ENCODE measurements at regions not wholly inside any gene's neighbourhood (a gene's known extent, or its start where the extent isn't known, plus 50 kb on each side); places are given as distances from the start of the nearest gene placed in this dataset.

- H3K27me3 ChIP-seq (ENCODE audit: insufficient read depth, low read length), result no peaks in the 10 kb centered on the region
- no peak for TF ChIP-seq EZH2 (IDR thresholded peaks at IDR 0.05)
- TF ChIP-seq JUND (IDR thresholded peaks at IDR 0.05), result no peak
- TF ChIP-seq REST (IDR thresholded peaks at IDR 0.05; ENCODE audit: low read depth), result no peak
- no peak for TF ChIP-seq CEBPB (IDR thresholded peaks at IDR 0.05; ENCODE audit: low read depth)
- no peak for TF ChIP-seq RAD21 (IDR thresholded peaks at IDR 0.05; ENCODE audit: low read depth)
- no peak overlapping the region for H3K9ac ChIP-seq (ENCODE audit: low read length)
- ChIA-PET CTCF (no interaction called here), POLR2A (no interaction called here), RAD21 (ENCODE audit: low non-redundant PET in 1 of 2, low total read pairs in 2 of 2, uncharacterized antibody in 2 of 2, unreplicated experiment in 2 of 2) (no interaction called here)
- no peak overlapping the region for H3K4me2 ChIP-seq (ENCODE audit: low read length)
- H2AFZ ChIP-seq (ENCODE audit: low read depth, low read length, poor library complexity, severe bottlenecking), result no peak overlapping the region
- no peaks in the 10 kb centered on the region for H3K9me2 ChIP-seq (ENCODE audit: insufficient read depth)
- intact Hi-C loops (cut with micrococcal nuclease), result no loop called here
- H4K20me1 ChIP-seq (ENCODE audit: insufficient read depth), result no peaks in the 10 kb centered on the region
- no peaks in the 10 kb centered on the region for H3K36me3 ChIP-seq (ENCODE audit: control insufficient read depth in 1 of 2, insufficient read depth in 2 of 2, low read length in 2 of 2)
- no peak overlapping the region for H3K4me3 ChIP-seq (replicated peaks in 1 of 2; ENCODE audit: low read depth in 1 of 2, low read length in 2 of 2)
- no peaks in the 10 kb centered on the region for H3K79me2 ChIP-seq (ENCODE audit: insufficient read depth, low read length)
- ATAC-seq, result no peak
- BruUV-seq (replicated peaks), result no TSS peak
- H3K9me3 ChIP-seq (ENCODE audit: control insufficient read depth in 1 of 2, insufficient read depth in 1 of 2, low read depth in 1 of 2, low read length in 2 of 2), result peaks cover 6 to 14% of the 10 kb centered on the region in 2 experiments; a peak in 2 of 4 replicates
- H3K27ac ChIP-seq (ENCODE audit: low read depth, low read length), result no peak overlapping the region
- DNase-seq (ENCODE audit: low read depth, low spot score), result no peak
- no peaks in the 10 kb centered on the region for H3K4me1 ChIP-seq (ENCODE audit: control insufficient read depth in 1 of 2, insufficient read depth in 2 of 2, low read length in 2 of 2)
These were observed 99.4 kb downstream of the RBFOX3 start for GRCh38 chr17:79511471-79511870.

- Histone ChIP-seq H3K79me2 (ENCODE audit: insufficient read depth, low read length) (no peaks in the 10 kb centered on the region), H3K4me3 (replicated peaks in 1 of 2; ENCODE audit: low read depth in 1 of 2, low read length in 2 of 2) (no peak overlapping the region), H3K9me2 (ENCODE audit: insufficient read depth) (no peaks in the 10 kb centered on the region), H3K27ac (ENCODE audit: low read depth, low read length) (no peak overlapping the region), H3K9ac (ENCODE audit: low read length) (no peak overlapping the region), H4K20me1 (ENCODE audit: insufficient read depth) (no peaks in the 10 kb centered on the region), H3K4me1 (ENCODE audit: control insufficient read depth in 1 of 2, insufficient read depth in 2 of 2, low read length in 2 of 2) (no peaks in the 10 kb centered on the region), H3K27me3 (ENCODE audit: insufficient read depth, low read length) (0 out of 2 replicates have a peak, but pooled peaks cover 1% of the 10 kb centered on the region), H2AFZ (ENCODE audit: low read depth, low read length, poor library complexity, severe bottlenecking) (no peak overlapping the region), H3K36me3 (ENCODE audit: control insufficient read depth in 1 of 2, insufficient read depth in 2 of 2, low read length in 2 of 2) (no peaks in the 10 kb centered on the region), H3K4me2 (ENCODE audit: low read length) (no peak overlapping the region), H3K9me3 (ENCODE audit: control insufficient read depth in 1 of 2, insufficient read depth in 1 of 2, low read depth in 1 of 2, low read length in 2 of 2) (peaks cover 6 to 14% of the 10 kb centered on the region in 2 experiments; a peak in 2 of 4 replicates)
- CTCF ChIA-PET, result no interaction called here
- RAD21 ChIA-PET (ENCODE audit: low non-redundant PET in 1 of 2, low total read pairs in 2 of 2, uncharacterized antibody in 2 of 2, unreplicated experiment in 2 of 2), result no interaction called here
- TF ChIP-seq MAX (IDR thresholded peaks at IDR 0.05) (no peak), EGR1 (IDR thresholded peaks at IDR 0.05; ENCODE audit: low read depth) (no peak), POLR2A (IDR thresholded peaks at IDR 0.05; ENCODE audit: borderline replicate concordance, extremely low read depth, insufficient read depth, insufficient read length) (no peak), ELF1 (IDR thresholded peaks at IDR 0.05; ENCODE audit: borderline replicate concordance, low read depth) (no peak), ZNF274 (IDR thresholded peaks at IDR 0.05; ENCODE audit: low read depth, low read length) (no peak)
- DNase-seq (ENCODE audit: low read depth, low spot score), result no peak
- intact Hi-C loops (cut with micrococcal nuclease), result no loop called here
- no TSS peak for BruUV-seq (replicated peaks)
- ATAC-seq, result no peak
- POLR2A ChIA-PET, result no interaction called here
These were observed 100.8 kb downstream of the RBFOX3 start for GRCh38 chr17:79510071-79510470.
